ENCODE measurements at regions not wholly inside any gene's neighbourhood (a gene's known extent, or its start where the extent isn't known, plus 50 kb on each side); places are given as distances from the start of the nearest gene placed in this dataset.
"Not testable (repeated sequence)": the region's sequence is repeated elsewhere in the genome, so short reads cannot be mapped to it uniquely, and the experiment has no call there.

GRCh38 chr12:83933615-83934014, 979.0 kb downstream of the SLC6A15 start:
- DNase-seq (ENCODE audit: low read depth), result no peak

- DNase-seq (ENCODE audit: low read depth), result no peak
Observed at GRCh38 chr12:83932011-83932410, 980.6 kb downstream of the SLC6A15 start.

GRCh38 chr12:83931451-83931850, 981.1 kb downstream of the SLC6A15 start:
- DNase-seq (ENCODE audit: low read depth), result no peak

GRCh38 chr12:83929792-83930191, 982.8 kb downstream of the SLC6A15 start:
- not testable (repeated sequence) for DNase-seq (ENCODE audit: low read depth)

- no peak for DNase-seq (ENCODE audit: low read depth)
Observed at GRCh38 chr12:83920821-83921547, 991.6 kb downstream of the SLC6A15 start.

GRCh38 chr12:83919081-83919480, 993.5 kb downstream of the SLC6A15 start:
- peak; percentile 14 for DNase-seq (ENCODE audit: low read depth)

- no peak for DNase-seq (ENCODE audit: low read depth)
Observed at GRCh38 chr12:83904175-83904574, 1008.4 kb downstream of the SLC6A15 start.

- DNase-seq (ENCODE audit: low read depth), result no peak
Observed at GRCh38 chr12:83896416-83896815, 1016.2 kb downstream of the SLC6A15 start.

- DNase-seq (ENCODE audit: low read depth), result no peak
Observed at GRCh38 chr12:83893101-83893500, 1019.5 kb downstream of the SLC6A15 start.

GRCh38 chr12:83889745-83890144, 1022.9 kb downstream of the SLC6A15 start:
- DNase-seq (ENCODE audit: low read depth), result no peak

- DNase-seq (ENCODE audit: low read depth), result no peak
Observed at GRCh38 chr12:83886479-83886878, 1026.1 kb downstream of the SLC6A15 start.

- DNase-seq (ENCODE audit: low read depth), result not testable (repeated sequence)
Observed at GRCh38 chr12:83870921-83871599, 1041.5 kb downstream of the SLC6A15 start.

- DNase-seq (ENCODE audit: low read depth), result no peak
Observed at GRCh38 chr12:83866477-83866876, 1046.1 kb downstream of the SLC6A15 start.

GRCh38 chr12:83865431-83865830, 1047.2 kb downstream of the SLC6A15 start:
- DNase-seq (ENCODE audit: low read depth), result no peak

GRCh38 chr12:83864054-83864453, 1048.5 kb downstream of the SLC6A15 start:
- DNase-seq (ENCODE audit: low read depth), result no peak

- no peak for DNase-seq (ENCODE audit: low read depth)
Observed at GRCh38 chr12:83859021-83859420, 1053.6 kb downstream of the SLC6A15 start.

GRCh38 chr12:83856803-83857202, 1055.8 kb downstream of the SLC6A15 start:
- no peak for DNase-seq (ENCODE audit: low read depth)

- no peak for DNase-seq (ENCODE audit: low read depth)
Observed at GRCh38 chr12:83850531-83850930, 1062.1 kb downstream of the SLC6A15 start.

GRCh38 chr12:83848702-83849101, 1063.9 kb downstream of the SLC6A15 start:
- DNase-seq (ENCODE audit: low read depth), result no peak

GRCh38 chr12:83843541-83843940, 1069.1 kb downstream of the SLC6A15 start:
- no peak for DNase-seq (ENCODE audit: low read depth)

- DNase-seq (ENCODE audit: low read depth), result no peak
Observed at GRCh38 chr12:83841620-83842019, 1071.0 kb downstream of the SLC6A15 start.

GRCh38 chr12:83827860-83828259, 1084.7 kb downstream of the SLC6A15 start:
- no peak for DNase-seq (ENCODE audit: low read depth)

- no peak for DNase-seq (ENCODE audit: low read depth)
Observed at GRCh38 chr12:83827193-83827592, 1085.4 kb downstream of the SLC6A15 start.

All from forelimb muscle (tissue), 1 donor.